H1 (cell line): ENCODE measurements at regions not wholly inside any gene's neighbourhood (a gene's known extent, or its start where the extent isn't known, plus 50 kb on each side); places are given as distances from the start of the nearest gene placed in this dataset.

Experiments
- CTCF ChIA-PET: fragments of 300-600 bp; sonication (Branson Sonifier 250); formaldehyde crosslinking; loops from one replicate; lab custom pipeline; 2021; ENCODE audit not compliant: partially characterized antibody; lab: Charles Lee
- POLR2A ChIA-PET: fragments of 300-600 bp; sonication (Branson Sonifier 250); formaldehyde crosslinking; loops from one replicate; lab custom pipeline; 2021; ENCODE audit warnings: inconsistent platforms; ENCODE audit not compliant: partially characterized antibody; lab: Charles Lee
- DNase-seq, 2 experiments: peaks; one replicate each; pipeline versions ENCODE4 v3.0.0 to v3.0.0-alpha.2; 2010 to 2022; ENCODE audit warnings: low spot score in 2 of 2, low read depth in 1 of 2, mixed read lengths in 1 of 2
- FAIRE-seq: peaks from 2 replicates; lab custom pipeline; 2011; peaks lifted over from hg19 to GRCh38; lab: Jason Lieb, UNC
- H2AFZ ChIP-seq: 2 replicates; pipeline ENCODE4 v1.8.1; 2012; ENCODE audit warnings: low read length, inconsistent platforms
- H2AK5ac ChIP-seq: 2 replicates; pipeline ENCODE4 v1.6.1; 2013; ENCODE audit warnings: low read depth, low read length
- H2BK120ac ChIP-seq: replicated peaks from 2 replicates; pipeline ENCODE3; 2013; ENCODE audit warnings: low read depth, low read length, inconsistent platforms
- H2BK12ac ChIP-seq: 2 replicates; pipeline ENCODE4 v1.6.1; 2013; ENCODE audit warnings: low read depth, low read length
- H2BK15ac ChIP-seq: 2 replicates; pipeline ENCODE4 v1.6.1; 2013; ENCODE audit warnings: low read length
- H2BK20ac ChIP-seq: 2 replicates; pipeline ENCODE4 v1.6.1; 2013; ENCODE audit warnings: low read length
- H2BK5ac ChIP-seq: 2 replicates; pipeline ENCODE4 v1.6.1; 2013; ENCODE audit warnings: low read depth, low read length
- H3K14ac ChIP-seq: 2 replicates; pipeline ENCODE4 v1.6.1; 2013; ENCODE audit warnings: inconsistent platforms; ENCODE audit not compliant: insufficient read length
- H3K18ac ChIP-seq: 2 replicates; pipeline ENCODE4 v1.6.1; 2013; ENCODE audit warnings: low read length; ENCODE audit errors: extremely low read depth
- H3K23ac ChIP-seq: 2 replicates; pipeline ENCODE4 v1.6.1; 2013; ENCODE audit warnings: inconsistent platforms; ENCODE audit not compliant: insufficient read length
- H3K23me2 ChIP-seq: 2 replicates; pipeline ENCODE4 v1.6.1; 2013; ENCODE audit warnings: low read depth, low read length
- H3K27ac ChIP-seq: 2 replicates; pipeline ENCODE4 v1.6.1; 2011; ENCODE audit warnings: low read depth, low read length, inconsistent platforms
- H3K27me3 ChIP-seq, 4 experiments: replicated peaks in 1 of 4; 1 replicate in 1 of 4; 2 replicates in 3 of 4; pipeline versions ENCODE4 v1.6.1 to v1.8.1; 2011 to 2013; ENCODE audit warnings: low read length in 3 of 4, mild to moderate bottlenecking in 3 of 4, inconsistent platforms in 2 of 4, mixed read lengths in 2 of 4, moderate library complexity in 1 of 4; ENCODE audit not compliant: control insufficient read depth in 3 of 4, insufficient read depth in 3 of 4; ENCODE audit errors: extremely low read depth in 1 of 4
- H3K36me3 ChIP-seq, 4 experiments: 2 replicates each; pipeline versions ENCODE4 v1.6.1 to v1.8.1; 2011 to 2013; ENCODE audit warnings: mild to moderate bottlenecking in 4 of 4, low read length in 3 of 4, moderate library complexity in 2 of 4, control low read depth in 1 of 4, inconsistent platforms in 1 of 4; ENCODE audit not compliant: insufficient read depth in 4 of 4, control insufficient read depth in 2 of 4
- H3K4ac ChIP-seq: replicated peaks from 2 replicates; pipeline ENCODE3; 2013; ENCODE audit warnings: low read length, low read depth, mixed read lengths, inconsistent platforms; ENCODE audit not compliant: insufficient read length
- H3K4me1 ChIP-seq, 4 experiments: replicated peaks in 1 of 4; 1 replicate in 1 of 4; 2 replicates in 3 of 4; pipeline versions ENCODE4 v1.6.1 to v1.8.1; 2011 to 2013; ENCODE audit warnings: low read length in 3 of 4, inconsistent platforms in 2 of 4, mixed read lengths in 1 of 4; ENCODE audit not compliant: insufficient read depth in 4 of 4, control insufficient read depth in 3 of 4
- H3K4me2 ChIP-seq, 2 experiments: 2 replicates each; pipeline versions ENCODE4 v1.6.1 to v1.8.1; 2011 to 2013; ENCODE audit warnings: low read depth in 2 of 2, low read length in 2 of 2, control low read depth in 1 of 2, inconsistent platforms in 1 of 2, mild to moderate bottlenecking in 1 of 2; ENCODE audit not compliant: insufficient read depth in 1 of 2
- H3K4me3 ChIP-seq, 4 experiments: fragments of 200-600, 300-600 bp in 1 of 4; sonication (generic), shearing (Covaris generic), sonication (Bioruptor Twin) in 1 of 4; 2 replicates each; pipeline versions ENCODE4 v1.5.1 to v1.8.1; 2011 to 2016; ENCODE audit warnings: low read length in 4 of 4, low read depth in 3 of 4, control low read depth in 2 of 4, inconsistent platforms in 2 of 4, mild to moderate bottlenecking in 2 of 4, mixed read lengths in 1 of 4, moderate library complexity in 1 of 4; ENCODE audit not compliant: insufficient read depth in 2 of 4; ENCODE audit errors: extremely low read depth in 1 of 4
- H3K56ac ChIP-seq: replicated peaks from 2 replicates; pipeline ENCODE3; 2013; ENCODE audit warnings: low read depth, mild to moderate bottlenecking, mixed read lengths, low read length, inconsistent platforms; ENCODE audit not compliant: insufficient read length
- H3K79me1 ChIP-seq: 2 replicates; pipeline ENCODE4 v1.6.1; 2013; ENCODE audit warnings: low read depth, low read length, control low read depth
- H3K79me2 ChIP-seq, 2 experiments: 2 replicates each; pipeline versions ENCODE4 v1.6.1 to v1.8.1; 2012 to 2013; ENCODE audit warnings: low read length in 2 of 2, mild to moderate bottlenecking in 2 of 2, inconsistent platforms in 1 of 2; ENCODE audit not compliant: insufficient read depth in 2 of 2, control insufficient read depth in 1 of 2
- H3K9ac ChIP-seq, 4 experiments: replicated peaks in 1 of 4; 1 replicate in 1 of 4; 2 replicates in 3 of 4; pipeline versions ENCODE4 v1.6.1 to v1.8.1; 2011 to 2013; ENCODE audit warnings: low read depth in 3 of 4, low read length in 3 of 4, control low read depth in 2 of 4, mild to moderate bottlenecking in 2 of 4, moderate library complexity in 2 of 4, inconsistent platforms in 1 of 4; ENCODE audit errors: extremely low read depth in 1 of 4
- H3K9me3 ChIP-seq, 2 experiments: 2 replicates each; pipeline versions ENCODE4 v1.6.1 to v1.8.1; 2012 to 2013; ENCODE audit warnings: mild to moderate bottlenecking in 2 of 2, moderate library complexity in 2 of 2, control low read depth in 1 of 2, inconsistent platforms in 1 of 2, low read depth in 1 of 2, low read length in 1 of 2, mixed read lengths in 1 of 2; ENCODE audit not compliant: insufficient read depth in 2 of 2
- H4K20me1 ChIP-seq, 2 experiments: replicated peaks in 1 of 2; 2 replicates each; pipeline versions ENCODE3 to v1.8.1; 2011 to 2013; ENCODE audit warnings: inconsistent platforms in 2 of 2, low read length in 2 of 2, mild to moderate bottlenecking in 1 of 2; ENCODE audit not compliant: insufficient read depth in 2 of 2, control insufficient read depth in 1 of 2
- H4K5ac ChIP-seq: 2 replicates; pipeline ENCODE4 v1.6.1; 2013; ENCODE audit warnings: low read length, low read depth, mixed read lengths, inconsistent platforms; ENCODE audit not compliant: insufficient read length
- H4K8ac ChIP-seq: 2 replicates; pipeline ENCODE4 v1.8.0; 2013; ENCODE audit warnings: mild to moderate bottlenecking, moderate library complexity, low read length, inconsistent platforms; ENCODE audit not compliant: insufficient read depth; ENCODE audit errors: extremely low read depth
- H4K91ac ChIP-seq: replicated peaks from 2 replicates; pipeline ENCODE3; 2013; ENCODE audit warnings: low read length, mixed read lengths, inconsistent platforms; ENCODE audit not compliant: insufficient read length
- TAF7 ChIP-seq: optimal IDR thresholded peaks from 2 replicates; pipeline ENCODE3; 2011; ENCODE audit warnings: low read depth, mild to moderate bottlenecking, inconsistent platforms, low read length, moderate library complexity, borderline replicate concordance
- WGBS, 2 experiments: shearing (Covaris generic) in 1 of 2; methylation state at CpG; one replicate each; pipeline versions ENCODE4 v1.1.6 to v1.1.7; 2013 to 2015; ENCODE audit warnings: low lambda C conversion rate in 2 of 2, mixed read lengths in 2 of 2, inconsistent platforms in 1 of 2, low coverage in 1 of 2, missing lambda C conversion rate in 1 of 2; ENCODE audit not compliant: insufficient replicate concordance in 2 of 2, insufficient coverage in 1 of 2, insufficient read length in 1 of 2; ENCODE audit errors: extremely low coverage in 1 of 2, missing lambda C conversion rate in 1 of 2; 5-methylcytosine and 5-hydroxymethylcytosine counted together

GRCh38 chr4:27986476-27986875 is 1125.8 kb downstream of the STIM2 start:
- H3K23me2 ChIP-seq, result no peaks in the 10 kb centered on the region
- TF ChIP-seq TAF7, result no peak
- ChIA-PET CTCF (no interaction called here), POLR2A (no interaction called here)
- no peak overlapping the region for H2AK5ac ChIP-seq
- H3K9me3 ChIP-seq, result no peaks in the 10 kb centered on the region
- H3K27me3 ChIP-seq, result no peaks in the 10 kb centered on the region
- no peaks in the 10 kb centered on the region for H3K79me1 ChIP-seq
- H3K9ac ChIP-seq, result no peak overlapping the region
- no peak overlapping the region for H3K14ac ChIP-seq
- DNase-seq, result no peak
- H2BK15ac ChIP-seq, result no peak overlapping the region
- H3K56ac ChIP-seq, result no peak overlapping the region
- no peak overlapping the region for H3K4me3 ChIP-seq
- no peak overlapping the region for H3K4me2 ChIP-seq
- H3K79me2 ChIP-seq, result no peaks in the 10 kb centered on the region
- FAIRE-seq, result no peak
- no peak overlapping the region for H2BK20ac ChIP-seq
- H3K4me1 ChIP-seq, result no peaks in the 10 kb centered on the region
- no peak overlapping the region for H3K4ac ChIP-seq
- H3K36me3 ChIP-seq, result no peaks in the 10 kb centered on the region
- H4K8ac ChIP-seq, result no peak overlapping the region
- H2AFZ ChIP-seq, result peak overlapping the region; percentile 93; the same call in 1 of the 2 replicates
- no peak overlapping the region for H2BK120ac ChIP-seq
- H2BK12ac ChIP-seq, result no peak overlapping the region
- no peaks in the 10 kb centered on the region for H4K20me1 ChIP-seq
- no peak overlapping the region for H3K23ac ChIP-seq
- no peak overlapping the region for H4K5ac ChIP-seq
- H2BK5ac ChIP-seq, result no peak overlapping the region
- H3K18ac ChIP-seq, result no peak overlapping the region
- no peak overlapping the region for H4K91ac ChIP-seq
- no peak overlapping the region for H3K27ac ChIP-seq
- WGBS, 2 experiments, result 94% methylated on average over 1 of the region's 1 CpG; no CpG with 5 or more reads in 1 of the 2 experiments
